HG02884 (cell line): ENCODE measurements at regions not wholly inside any gene's neighbourhood (a gene's known extent, or its start where the extent isn't known, plus 50 kb on each side); places are given as distances from the start of the nearest gene placed in this dataset.

Experiments used
- ATAC-seq: cut with Tn5 transposase; IDR thresholded peaks from one replicate; pipeline ENCODE4 v1.9.1; 2021; ENCODE audit warnings: mild to moderate bottlenecking, moderate library complexity; ENCODE audit not compliant: unreplicated experiment

DNA sequence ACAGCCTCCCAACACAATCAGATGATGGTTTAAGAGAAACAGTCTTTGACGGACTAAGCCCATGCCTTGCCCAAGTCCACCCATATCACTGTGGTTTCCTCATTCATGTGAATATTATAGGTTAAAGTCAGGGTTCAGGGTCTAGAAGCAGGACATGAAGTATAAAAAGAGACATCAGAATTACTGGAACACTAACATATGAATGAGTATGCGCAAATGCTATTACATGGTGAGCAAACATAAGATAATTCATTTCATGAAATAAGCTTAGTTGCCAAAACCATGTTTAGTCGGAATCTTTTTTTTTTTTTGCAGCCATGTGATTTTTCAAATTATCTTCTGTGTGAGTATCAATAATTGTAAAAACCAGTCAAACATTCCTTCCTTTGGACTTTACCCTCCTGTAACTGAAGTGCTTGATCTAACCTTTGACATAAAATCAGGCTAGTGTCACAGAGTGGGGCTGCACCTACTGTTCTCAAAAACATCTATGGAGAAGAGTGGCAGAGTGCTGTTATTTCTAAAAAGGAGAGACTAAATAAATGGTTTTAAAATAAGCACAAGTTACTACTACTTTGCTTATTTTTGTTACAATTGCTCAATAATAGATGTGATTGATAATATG, 84.9 kb upstream of the NRIP1 start:
- no peak for ATAC-seq

- no peak for ATAC-seq
These were observed 86.7 kb upstream of the NRIP1 start for GRCh38 chr21:15151385-15152103.

DNA sequence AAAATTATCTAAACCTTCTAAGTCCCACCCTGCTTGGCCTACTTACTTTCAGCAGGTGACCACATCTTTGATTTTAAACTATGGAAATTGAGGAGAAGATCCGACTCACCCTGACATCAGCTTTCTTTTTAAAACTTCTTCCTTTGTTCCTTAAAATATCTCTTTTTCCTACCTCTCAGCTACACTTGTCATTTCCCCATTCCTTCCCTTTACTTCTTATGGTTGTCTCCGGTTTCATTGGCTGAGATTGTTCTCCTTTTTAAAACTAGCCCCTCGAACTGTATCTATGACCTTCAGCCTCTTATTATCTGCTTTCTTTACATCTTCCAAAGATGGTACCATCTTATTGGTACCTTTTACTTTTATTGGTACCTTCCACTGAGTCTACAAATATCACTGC, 87.8 kb upstream of the NRIP1 start:
- ATAC-seq, result no peak

- ATAC-seq, result peak; percentile 95
These were observed 94.7 kb upstream of the NRIP1 start for GRCh38 chr21:15159382-15160020.

GRCh38 chr21:15160136-15160535, 95.3 kb upstream of the NRIP1 start:
- no peak for ATAC-seq

DNA sequence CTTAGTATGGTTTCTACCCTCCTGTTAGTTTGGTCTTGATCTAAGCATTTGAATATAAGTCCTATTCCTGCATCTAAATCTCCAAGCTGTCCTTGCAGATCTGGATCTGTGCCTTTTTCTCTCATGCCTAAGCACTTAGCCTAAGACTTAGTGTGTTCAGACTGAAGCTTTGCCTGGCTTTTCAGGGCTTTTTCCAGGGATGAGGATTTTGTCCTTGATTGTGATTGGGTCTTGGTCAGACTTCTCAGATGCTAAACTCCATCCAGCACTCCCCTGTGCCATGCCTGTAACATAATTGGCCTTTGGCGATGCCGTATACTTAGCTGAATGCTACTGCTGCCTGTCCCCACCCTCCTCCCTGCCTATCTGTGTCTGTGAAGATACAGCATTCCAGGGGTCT, 98.1 kb upstream of the NRIP1 start:
- no peak for ATAC-seq

- no peak for ATAC-seq
These were observed 99.5 kb upstream of the NRIP1 start for GRCh38 chr21:15164273-15164672.

- no peak for ATAC-seq
These were observed 100.0 kb upstream of the NRIP1 start for GRCh38 chr21:15164678-15165303.

DNA sequence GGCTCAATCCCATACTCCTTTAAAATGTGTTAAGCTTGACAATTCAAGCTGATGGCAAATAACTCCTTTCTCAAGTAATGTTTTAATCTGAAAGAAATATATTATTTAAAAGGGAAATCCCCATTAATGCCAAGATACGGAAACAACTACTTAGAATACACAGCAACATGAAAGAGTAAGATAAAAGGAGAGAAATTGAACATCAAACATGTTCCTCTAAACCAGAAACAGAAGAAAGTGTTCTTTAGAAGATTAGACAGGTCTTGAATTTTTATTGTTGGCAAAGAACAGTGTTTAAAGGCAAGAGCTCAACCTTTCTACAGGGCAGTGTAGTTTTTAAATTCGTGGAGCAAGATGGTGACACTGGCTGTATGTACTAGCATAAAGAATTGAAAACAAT, 105.8 kb upstream of the NRIP1 start:
- no peak for ATAC-seq

DNA sequence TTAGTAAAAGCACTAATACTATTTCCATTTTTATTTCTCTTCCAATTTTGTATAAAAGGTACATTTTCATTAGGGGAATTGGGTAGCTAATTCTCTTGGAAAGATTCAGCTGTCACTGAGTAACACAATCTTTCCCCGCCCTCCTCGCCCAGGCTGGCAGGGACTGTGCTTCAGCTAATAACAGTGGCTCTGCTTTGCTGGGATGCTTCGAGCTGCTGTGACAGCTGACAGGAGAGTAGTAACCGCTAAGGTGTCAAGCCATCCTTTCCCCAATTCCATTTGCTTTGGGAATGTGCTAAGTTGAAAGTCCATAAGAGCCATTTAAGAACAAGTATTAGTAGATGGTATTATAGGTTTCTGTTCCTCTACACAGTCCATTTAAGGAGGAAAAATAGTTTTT, 106.7 kb upstream of the NRIP1 start:
- ATAC-seq, result no peak

DNA sequence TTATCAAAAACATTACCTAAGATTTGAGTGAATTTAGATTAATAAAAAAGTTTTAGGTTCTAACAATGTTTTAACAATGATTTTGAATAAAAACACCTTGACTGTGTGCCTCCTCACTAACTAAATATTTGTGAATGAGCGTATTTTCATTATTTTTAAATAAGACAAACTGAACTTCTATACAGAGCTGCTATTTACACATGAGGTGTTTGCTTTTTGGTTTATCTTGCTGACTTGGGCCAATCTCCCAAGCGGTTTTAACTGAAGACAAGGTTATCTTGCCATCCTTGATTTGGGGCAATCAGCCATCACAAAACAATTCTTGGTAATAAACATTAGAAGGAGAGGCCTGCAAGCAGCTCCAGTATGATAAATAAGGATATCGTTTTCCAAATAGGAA, 108.2 kb upstream of the NRIP1 start:
- ATAC-seq, result no peak

GRCh38 chr21:15174923-15175322, 110.1 kb upstream of the NRIP1 start:
- ATAC-seq, result no peak

DNA sequence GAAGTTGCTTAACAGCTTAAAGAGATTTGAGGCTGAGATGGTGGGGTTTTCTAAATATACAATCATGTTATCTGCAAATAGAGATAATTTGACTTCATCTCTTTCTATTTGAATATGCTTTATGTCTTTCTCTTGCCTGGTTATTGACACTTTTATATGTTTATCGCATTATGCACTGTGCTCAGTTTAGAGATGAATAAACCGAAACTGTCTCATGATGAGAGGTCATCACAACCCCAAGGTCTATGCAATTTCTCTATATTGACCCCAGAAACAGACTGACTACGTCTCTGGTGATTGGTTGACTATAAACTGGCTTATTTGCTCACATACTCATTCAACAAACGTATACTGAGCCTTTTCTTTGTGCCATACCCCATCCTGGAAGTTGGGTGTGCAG, 117.9 kb upstream of the NRIP1 start:
- no peak for ATAC-seq

GRCh38 chr21:15183813-15184257, 119.0 kb upstream of the NRIP1 start:
- ATAC-seq, result no peak

GRCh38 chr21:15190412-15190811, 125.6 kb upstream of the NRIP1 start:
- ATAC-seq, result no peak

DNA sequence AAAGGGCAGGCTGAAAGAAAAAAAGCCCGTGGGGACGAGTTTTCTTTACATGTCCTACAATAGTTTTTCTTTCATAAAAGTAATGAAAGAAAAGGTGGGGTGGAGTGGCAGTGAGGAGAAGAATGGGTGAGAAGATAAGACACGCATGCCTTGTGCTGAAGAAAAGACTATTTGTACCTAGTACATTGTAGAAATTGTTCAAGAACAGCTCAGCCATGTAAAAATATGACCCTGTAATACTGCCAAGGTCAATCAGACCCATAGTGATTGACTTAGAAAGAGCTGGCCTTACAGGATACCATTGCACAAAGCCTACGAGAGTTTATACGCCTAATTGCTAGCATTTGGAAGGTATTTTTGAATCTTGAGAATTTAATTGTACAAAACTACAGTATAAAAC, 126.0 kb upstream of the NRIP1 start:
- ATAC-seq, result no peak

GRCh38 chr21:15191342-15191741, 126.5 kb upstream of the NRIP1 start:
- no peak for ATAC-seq

- no peak for ATAC-seq
These were observed 127.4 kb upstream of the NRIP1 start for GRCh38 chr21:15192243-15192642.

GRCh38 chr21:15193937-15194336, 129.1 kb upstream of the NRIP1 start:
- ATAC-seq, result no peak

DNA sequence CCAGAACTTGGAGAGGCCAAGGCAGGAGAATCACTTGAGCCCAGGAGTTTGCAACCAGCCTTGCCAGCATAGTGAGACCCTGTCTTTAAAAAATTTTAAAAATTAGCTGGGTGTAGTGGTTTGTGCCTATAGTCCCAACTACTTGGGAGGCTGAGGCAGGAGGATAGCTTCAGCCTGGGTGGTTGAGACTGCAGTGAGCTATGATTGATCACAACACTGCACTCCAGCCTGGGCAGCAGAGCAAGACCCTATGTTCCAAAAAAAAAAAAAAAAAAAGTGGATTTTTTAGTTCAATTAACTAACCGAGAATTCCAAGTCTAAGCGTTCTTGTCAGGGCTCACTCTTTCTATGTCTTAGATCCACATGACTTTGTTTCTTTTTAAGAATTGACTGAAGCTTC, 130.3 kb upstream of the NRIP1 start:
- ATAC-seq, result no peak

- no peak for ATAC-seq
These were observed 131.0 kb upstream of the NRIP1 start for GRCh38 chr21:15195768-15196167.

GRCh38 chr21:15197696-15198095, 132.9 kb upstream of the NRIP1 start:
- ATAC-seq, result no peak
